GM12878 (cell line): ENCODE measurements at regions not wholly inside any gene's neighbourhood (a gene's known extent, or its start where the extent isn't known, plus 50 kb on each side); places are given as distances from the start of the nearest gene placed in this dataset.

Source experiments
- ATAC-seq: fragments of 200-7000 bp; cut with Tn5 transposase; 3 replicates; pipeline ENCODE4 v1.9.1; 2020; ENCODE audit warnings: mild to moderate bottlenecking, moderate library complexity
- BruUV-seq: library from RNA; stranded (reverse); fragments of 400-500 nt; replicated peaks from 2 replicates; lab custom pipeline; 2021; lab: Mats Ljungman, UMichigan
- CTCF ChIA-PET: fragments of 300-600 bp; sonication (Branson Sonifier 250); formaldehyde crosslinking; extraction: SDS; loops from one replicate; lab custom pipeline; 2021; ENCODE audit warnings: inconsistent platforms; lab: Yijun Ruan, JAX
- POLR2A ChIA-PET: fragments of 350-600 bp; formaldehyde crosslinking; extraction: SDS; loops from one replicate; lab custom pipeline; 2021; ENCODE audit warnings: inconsistent platforms; lab: Charles Lee
- RAD21 ChIA-PET: fragments of 300-600 bp; sonication (Branson Sonifier 250); formaldehyde crosslinking; loops from one replicate; lab custom pipeline; 2023; ENCODE audit warnings: antibody characterized with exemption; ENCODE audit not compliant: unreplicated experiment; lab: Charles Lee
- SMC1A ChIA-PET: fragments of 300-600 bp; sonication (Branson Sonifier 250); formaldehyde crosslinking; loops from one replicate; lab custom pipeline; 2023; ENCODE audit not compliant: unreplicated experiment, uncharacterized antibody; lab: Charles Lee
- DNase-seq: peaks from one replicate; pipeline ENCODE4 v3.0.0-alpha.2; 2011; ENCODE audit warnings: low read depth, low spot score
- FAIRE-seq: peaks from 3 replicates; lab custom pipeline; 2011; peaks lifted over from hg19 to GRCh38; lab: Jason Lieb, UNC
- H2AFZ ChIP-seq: 2 replicates; pipeline ENCODE4 v1.6.0; 2011; ENCODE audit warnings: low read depth, low read length, control low read depth; ENCODE audit not compliant: control insufficient read depth
- H3K27ac ChIP-seq: 2 replicates; pipeline ENCODE4 v1.5.1; 2011; ENCODE audit warnings: control low read depth; ENCODE audit not compliant: control insufficient read depth, insufficient read depth
- H3K27me3 ChIP-seq, 2 experiments: replicated peaks in 1 of 2; 2 replicates each; pipeline versions ENCODE4 v1.6.0 to v1.6.1; 2011; ENCODE audit warnings: low read length in 1 of 2; ENCODE audit not compliant: control insufficient read depth in 2 of 2, insufficient read depth in 2 of 2
- H3K36me3 ChIP-seq, 2 experiments: 2 replicates each; pipeline ENCODE4 v1.5.1; 2011; ENCODE audit warnings: low read length in 1 of 2; ENCODE audit not compliant: control insufficient read depth in 2 of 2, insufficient read depth in 2 of 2
- H3K4me1 ChIP-seq: 2 replicates; pipeline ENCODE4 v1.6.1; 2011; ENCODE audit warnings: mild to moderate bottlenecking, low read length, moderate library complexity, mixed read lengths; ENCODE audit not compliant: control insufficient read depth, insufficient read depth
- H3K4me2 ChIP-seq: 2 replicates; pipeline ENCODE4 v1.6.0; 2011; ENCODE audit warnings: control low read depth; ENCODE audit not compliant: control insufficient read depth, insufficient read depth
- H3K4me3 ChIP-seq: fragments of 200-600 bp; sonication (generic); 2 replicates; pipeline ENCODE4 v1.5.1; 2016
- H3K79me2 ChIP-seq: 2 replicates; pipeline ENCODE4 v1.6.0; 2011; ENCODE audit warnings: low read length; ENCODE audit not compliant: control insufficient read depth, insufficient read depth
- H3K9ac ChIP-seq: 2 replicates; pipeline ENCODE4 v1.8.0; 2011; ENCODE audit warnings: low read length, control low read depth, mixed read lengths; ENCODE audit not compliant: control insufficient read depth, insufficient read depth
- H3K9me3 ChIP-seq: replicated peaks from 3 replicates; pipeline ENCODE4 v1.5.1; 2011; ENCODE audit warnings: mild to moderate bottlenecking, low read length; ENCODE audit not compliant: control insufficient read depth, insufficient read depth
- H4K20me1 ChIP-seq: 2 replicates; pipeline ENCODE4 v1.6.0; 2011; ENCODE audit not compliant: control insufficient read depth, insufficient read depth
- BCLAF1 ChIP-seq: fragments of 450-650 bp; IDR thresholded peaks from 2 replicates; pipeline ENCODE4 v1.6.1; 2017; ENCODE audit warnings: antibody characterized with exemption, mild to moderate bottlenecking, moderate library complexity
- CHD4 ChIP-seq: fragments of 200-600 bp; sonication (generic); IDR thresholded peaks from 2 replicates; pipeline ENCODE4 v1.6.1; 2016; ENCODE audit warnings: mild to moderate bottlenecking
- EZH2 ChIP-seq: IDR thresholded peaks from 2 replicates; pipeline ENCODE4 v1.6.1; 2012; ENCODE audit warnings: low read depth, mild to moderate bottlenecking, control low read depth, inconsistent platforms, low read length, borderline replicate concordance; ENCODE audit not compliant: control insufficient read depth
- FOS ChIP-seq: IDR thresholded peaks from 3 replicates; pipeline ENCODE4 v1.6.1; 2011; ENCODE audit warnings: borderline replicate concordance; ENCODE audit not compliant: insufficient read length; ENCODE audit errors: extremely low read depth
- IRF5 ChIP-seq: fragments of 450-650 bp; IDR thresholded peaks from 2 replicates; pipeline ENCODE4 v1.6.1; 2017; ENCODE audit warnings: borderline replicate concordance
- NR2C1 ChIP-seq: fragments of 450-650 bp; IDR thresholded peaks from 2 replicates; pipeline ENCODE4 v1.6.1; 2017; ENCODE audit warnings: antibody characterized with exemption, mild to moderate bottlenecking, moderate library complexity
- NR2F1 ChIP-seq: fragments of 450-650 bp; conservative IDR thresholded peaks from 2 replicates; pipeline ENCODE4 v1.6.1; 2017; ENCODE audit warnings: mild to moderate bottlenecking
- NRF1 ChIP-seq: conservative IDR thresholded peaks from 2 replicates; pipeline ENCODE4 v1.6.1; 2011; ENCODE audit warnings: mild to moderate bottlenecking, low read depth, low read length, improper control_type of control experiment
- SP1 ChIP-seq: IDR thresholded peaks from one replicate; pipeline ENCODE4 v1.6.1; 2011; ENCODE audit warnings: low read depth, low read length
- SUPT20H ChIP-seq: IDR thresholded peaks from 2 replicates; pipeline ENCODE4 v1.6.1; 2011; ENCODE audit warnings: low read depth, mild to moderate bottlenecking, low read length, moderate library complexity, borderline replicate concordance; ENCODE audit not compliant: control insufficient read depth
- WGBS: methylation state at CpG from one replicate; pipeline ENCODE4 v1.1.6; 2016; ENCODE audit warnings: low lambda C conversion rate; ENCODE audit not compliant: insufficient replicate concordance, insufficient coverage; ENCODE audit errors: missing lambda C conversion rate; 5-methylcytosine and 5-hydroxymethylcytosine counted together
- in situ Hi-C: fragments of 300-500 bp; cut with MboI; formaldehyde crosslinking; loops from 9 replicates; pipeline ENCODE4 v1.14.3; 2018; ENCODE audit warnings: mixed read lengths
- intact Hi-C: fragments of 100-400 bp; cut with micrococcal nuclease; formaldehyde crosslinking; loops from one replicate; pipeline ENCODE4 v1.14.2; 2022; ENCODE audit not compliant: unreplicated experiment
- TF ChIP-seq, protein P1 (sequence below): fragments of 450-650 bp; IDR thresholded peaks from 2 replicates; pipeline ENCODE4 v1.6.1; 2017; ENCODE audit warnings: low read depth, mild to moderate bottlenecking, moderate library complexity

DNA sequence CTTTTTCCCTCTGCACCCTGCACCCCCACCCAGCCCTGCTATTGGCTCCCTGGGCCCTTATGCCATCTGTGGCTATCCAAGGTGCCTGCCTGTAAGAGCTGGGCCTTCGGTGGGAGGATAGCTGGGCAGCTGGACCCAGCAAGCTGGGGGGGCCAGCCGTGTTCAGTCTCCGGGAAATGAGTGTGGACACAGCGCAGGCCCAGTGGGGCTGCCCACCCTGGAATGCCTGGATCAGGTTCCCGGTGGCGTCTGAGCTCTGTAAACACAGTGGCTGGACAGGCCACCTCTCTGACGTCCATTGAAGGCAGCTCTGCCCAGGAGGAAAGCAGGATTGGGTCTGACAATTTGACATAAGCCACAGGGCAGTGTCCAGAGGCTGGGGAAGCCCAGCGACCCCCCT is 127.8 kb downstream of the FOXD2 start:
- Histone ChIP-seq H3K36me3 (no peaks in the 10 kb centered on the region), H3K4me1 (no peaks in the 10 kb centered on the region), H4K20me1 (no peaks in the 10 kb centered on the region), H3K9me3 (no peaks in the 10 kb centered on the region), H3K79me2 (no peaks in the 10 kb centered on the region), H3K4me3 (no peak overlapping the region), H3K27ac (no peak overlapping the region), H3K27me3 (no peaks in the 10 kb centered on the region; a peak in 1 of 4 replicates), H3K4me2 (no peak overlapping the region), H3K9ac (no peak overlapping the region), H2AFZ (no peak overlapping the region)
- in situ Hi-C loops, result no loop called here
- intact Hi-C loops, result no loop called here
- BruUV-seq, result no TSS peak
- SMC1A ChIA-PET, result no interaction called here
- CTCF ChIA-PET, result no interaction called here
- FAIRE-seq (no peak), ATAC-seq (no peak), DNase-seq (no peak)
- RAD21 ChIA-PET, result no interaction called here
- POLR2A ChIA-PET, result no interaction called here
- WGBS, result 4% methylated on average over 8 of the region's 8 CpGs
- TF ChIP-seq SUPT20H, result no peak
- no peak for TF ChIP-seq FOS
- no peak for TF ChIP-seq BCLAF1
- TF ChIP-seq CHD4, result no peak
- TF ChIP-seq NRF1, result no peak
- no peak for TF ChIP-seq IRF5
- no peak for TF ChIP-seq NR2F1
- no peak for TF ChIP-seq NR2C1
- TF ChIP-seq, protein P1, sequence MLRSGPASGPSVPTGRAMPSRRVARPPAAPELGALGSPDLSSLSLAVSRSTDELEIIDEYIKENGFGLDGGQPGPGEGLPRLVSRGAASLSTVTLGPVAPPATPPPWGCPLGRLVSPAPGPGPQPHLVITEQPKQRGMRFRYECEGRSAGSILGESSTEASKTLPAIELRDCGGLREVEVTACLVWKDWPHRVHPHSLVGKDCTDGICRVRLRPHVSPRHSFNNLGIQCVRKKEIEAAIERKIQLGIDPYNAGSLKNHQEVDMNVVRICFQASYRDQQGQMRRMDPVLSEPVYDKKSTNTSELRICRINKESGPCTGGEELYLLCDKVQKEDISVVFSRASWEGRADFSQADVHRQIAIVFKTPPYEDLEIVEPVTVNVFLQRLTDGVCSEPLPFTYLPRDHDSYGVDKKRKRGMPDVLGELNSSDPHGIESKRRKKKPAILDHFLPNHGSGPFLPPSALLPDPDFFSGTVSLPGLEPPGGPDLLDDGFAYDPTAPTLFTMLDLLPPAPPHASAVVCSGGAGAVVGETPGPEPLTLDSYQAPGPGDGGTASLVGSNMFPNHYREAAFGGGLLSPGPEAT, result no peak
- no peak for TF ChIP-seq EZH2
- no peak for TF ChIP-seq SP1
